Fibroblast of skin of scalp (primary cell): ENCODE measurements at regions not wholly inside any gene's neighbourhood (a gene's known extent, or its start where the extent isn't known, plus 50 kb on each side); places are given as distances from the start of the nearest gene placed in this dataset.

Source experiments
- DNase-seq: peaks from one replicate; pipeline ENCODE4 v3.0.0-alpha.2; 2013

DNA sequence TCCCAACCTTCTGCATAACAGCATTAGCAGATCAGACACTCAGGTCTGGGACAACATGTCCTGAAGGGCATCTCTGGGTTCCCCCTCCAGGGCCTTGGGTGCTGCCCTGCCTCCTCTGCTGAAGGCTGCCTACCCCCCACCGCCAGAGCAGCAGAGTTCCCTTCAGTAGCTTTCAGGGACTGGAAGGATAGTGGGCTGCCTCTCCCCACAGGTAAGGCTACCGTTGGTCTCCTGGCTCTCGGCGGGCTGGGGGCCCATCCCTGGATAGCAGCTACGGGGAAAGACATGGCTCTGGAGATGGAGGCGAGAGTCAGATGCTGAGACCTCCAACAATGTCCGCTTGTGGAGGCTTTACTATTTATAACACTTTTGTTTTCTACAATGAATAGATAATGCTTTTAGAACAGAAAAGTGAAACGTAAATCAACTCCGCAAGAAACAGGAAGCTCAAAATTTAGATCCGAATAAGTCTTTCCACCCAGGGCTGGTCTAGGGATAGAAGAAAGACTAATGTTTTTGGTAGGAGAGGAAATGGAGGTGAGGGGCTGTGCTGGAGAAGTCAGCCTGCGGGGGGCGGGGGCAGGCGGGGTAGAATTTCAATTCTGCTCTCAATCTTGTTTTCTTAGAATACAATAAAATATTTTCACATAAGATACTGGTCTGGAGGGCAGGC, 58.4 kb downstream of the ARL4C start:
- no peak for DNase-seq

- no peak for DNase-seq
Measured at GRCh38 chr2:234437642-234438304, 59.1 kb downstream of the ARL4C start.

DNA sequence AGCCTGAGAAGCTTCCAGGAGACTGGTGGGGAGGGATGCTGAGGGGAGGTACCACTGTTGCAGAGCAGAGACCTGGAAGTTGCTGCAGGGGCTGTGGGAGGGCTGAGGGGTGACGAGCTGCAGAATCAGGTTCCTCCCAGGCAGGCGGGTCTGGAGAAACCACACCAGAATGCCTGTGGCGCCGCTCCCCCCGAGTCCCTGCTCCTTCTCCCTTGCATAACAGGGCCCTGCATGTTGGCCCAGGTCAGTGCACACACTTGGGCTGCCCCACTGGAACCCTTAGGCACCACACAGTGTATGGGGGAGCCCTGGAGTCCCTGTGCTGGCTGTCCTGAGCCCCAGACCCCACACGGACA, 60.4 kb downstream of the ARL4C start:
- no peak for DNase-seq

DNA sequence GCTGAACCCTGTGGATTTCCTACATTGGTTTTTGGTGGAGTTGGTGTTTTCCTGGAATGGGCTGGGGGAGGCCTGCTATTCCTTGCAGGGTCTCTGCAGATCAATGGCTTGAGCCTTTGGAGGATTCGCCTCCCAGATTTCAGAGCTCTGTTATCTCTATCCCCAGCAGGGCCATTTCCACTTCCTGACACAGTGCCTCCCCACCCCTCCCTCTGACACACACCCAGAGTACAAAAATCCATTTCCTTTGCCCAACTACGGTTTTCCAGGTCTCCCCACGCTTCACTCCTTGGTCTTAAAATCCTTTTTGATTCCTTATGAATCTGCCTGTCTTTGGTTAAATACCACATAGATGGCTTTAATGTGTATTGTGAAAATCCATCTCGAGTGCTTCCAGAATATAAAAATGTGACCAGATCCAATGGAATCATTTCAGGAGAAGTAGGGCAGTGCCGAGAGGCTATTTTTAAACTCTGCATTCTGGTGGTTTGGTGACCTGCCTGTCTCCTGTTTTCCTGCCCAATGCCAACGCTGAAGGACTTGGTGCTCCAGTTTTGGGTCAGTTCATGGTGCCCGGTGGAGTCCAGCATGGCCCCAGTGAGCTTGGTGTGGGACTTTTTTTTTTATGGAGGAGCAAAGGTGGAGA, 60.9 kb downstream of the ARL4C start:
- DNase-seq: no peak

GRCh38 chr2:234433201-234433600, 63.7 kb downstream of the ARL4C start:
- no peak for DNase-seq

DNA sequence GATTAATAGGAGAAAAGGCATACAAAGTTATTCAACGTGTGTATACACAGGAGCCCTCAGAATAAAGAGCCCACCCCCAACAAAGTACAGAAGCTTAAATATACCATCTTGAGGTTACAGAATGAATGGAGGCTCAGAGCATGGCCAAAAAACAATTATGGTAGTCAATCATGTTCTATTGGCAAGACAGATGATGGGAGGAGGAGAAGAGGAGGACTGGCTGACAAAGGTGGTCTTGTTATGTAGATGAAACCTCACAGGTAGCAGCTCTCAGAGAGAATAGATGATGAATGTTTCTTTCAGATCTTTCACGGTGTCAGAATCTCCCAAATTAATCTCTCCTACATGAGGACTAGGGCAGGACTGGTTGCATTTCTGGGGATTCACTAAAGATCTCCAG, 66.0 kb downstream of the ARL4C start:
- DNase-seq: no peak

- DNase-seq: no peak
Measured at GRCh38 chr2:234429265-234429664, 67.6 kb downstream of the ARL4C start.

DNA sequence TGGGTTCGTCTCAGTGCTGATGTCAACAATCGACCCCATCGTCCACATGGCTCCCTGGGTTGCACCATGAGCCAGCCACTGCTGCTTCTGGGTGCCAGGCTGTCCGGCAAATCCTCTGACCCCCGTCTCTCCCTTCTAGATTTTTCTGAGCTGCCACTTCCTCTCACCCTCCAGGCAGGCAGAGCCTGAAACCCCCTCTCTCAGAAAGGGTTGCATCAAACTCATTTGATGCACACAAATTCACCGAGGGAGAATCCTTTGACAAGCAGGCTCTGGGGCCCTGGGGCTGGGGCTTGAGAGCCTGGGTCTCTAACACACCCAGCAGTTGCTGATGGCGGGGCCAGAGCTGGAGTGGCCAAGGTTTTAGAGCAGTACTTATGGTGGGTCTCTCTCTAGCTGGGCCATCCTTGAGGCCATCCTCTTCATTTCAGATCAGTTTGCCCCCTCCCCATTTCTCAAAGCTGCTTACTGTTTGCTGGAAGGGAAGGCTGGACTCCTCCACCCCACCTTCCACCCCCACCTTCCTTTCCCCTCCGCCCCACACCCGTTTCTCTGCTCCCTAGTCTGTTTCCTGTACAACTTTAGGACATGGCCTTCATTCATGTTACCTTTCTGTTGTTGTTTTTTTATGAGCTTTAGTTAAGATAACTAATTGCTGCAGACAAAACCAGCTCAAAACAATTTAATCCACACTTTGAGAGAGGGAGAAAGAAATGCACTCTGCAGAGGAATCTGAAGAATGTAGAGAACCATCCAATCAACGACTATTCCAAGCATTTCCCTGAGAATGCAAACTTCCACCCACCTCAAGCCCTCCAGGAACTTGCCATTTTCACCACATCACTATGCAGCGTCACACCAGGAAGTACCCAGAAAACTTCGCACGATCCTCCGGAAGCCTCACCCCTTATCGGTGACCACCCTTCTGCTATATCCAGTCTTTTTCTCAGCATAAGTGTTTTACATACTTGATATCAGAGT, 69.5 kb downstream of the ARL4C start:
- DNase-seq: peak; percentile 95

DNA sequence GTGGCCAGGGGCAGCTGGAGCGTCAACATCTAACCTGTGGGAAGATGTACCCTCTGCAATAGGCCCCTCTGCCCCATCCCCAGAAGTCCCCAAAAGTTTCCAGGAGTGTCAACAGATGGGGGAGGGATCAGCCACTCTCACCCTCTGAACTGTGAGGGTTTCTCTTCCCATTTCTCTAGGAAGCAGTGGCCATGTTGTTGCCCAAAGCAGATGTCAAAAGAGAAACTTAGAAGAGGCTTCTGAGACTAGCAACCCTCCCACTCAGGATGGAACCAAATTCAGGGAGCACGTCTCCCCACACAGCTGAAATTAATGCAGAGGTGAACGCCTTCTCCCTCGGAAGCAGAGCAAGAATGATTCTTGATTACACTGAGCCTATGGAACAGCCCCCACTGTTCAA, 70.3 kb downstream of the ARL4C start:
- DNase-seq: no peak

DNA sequence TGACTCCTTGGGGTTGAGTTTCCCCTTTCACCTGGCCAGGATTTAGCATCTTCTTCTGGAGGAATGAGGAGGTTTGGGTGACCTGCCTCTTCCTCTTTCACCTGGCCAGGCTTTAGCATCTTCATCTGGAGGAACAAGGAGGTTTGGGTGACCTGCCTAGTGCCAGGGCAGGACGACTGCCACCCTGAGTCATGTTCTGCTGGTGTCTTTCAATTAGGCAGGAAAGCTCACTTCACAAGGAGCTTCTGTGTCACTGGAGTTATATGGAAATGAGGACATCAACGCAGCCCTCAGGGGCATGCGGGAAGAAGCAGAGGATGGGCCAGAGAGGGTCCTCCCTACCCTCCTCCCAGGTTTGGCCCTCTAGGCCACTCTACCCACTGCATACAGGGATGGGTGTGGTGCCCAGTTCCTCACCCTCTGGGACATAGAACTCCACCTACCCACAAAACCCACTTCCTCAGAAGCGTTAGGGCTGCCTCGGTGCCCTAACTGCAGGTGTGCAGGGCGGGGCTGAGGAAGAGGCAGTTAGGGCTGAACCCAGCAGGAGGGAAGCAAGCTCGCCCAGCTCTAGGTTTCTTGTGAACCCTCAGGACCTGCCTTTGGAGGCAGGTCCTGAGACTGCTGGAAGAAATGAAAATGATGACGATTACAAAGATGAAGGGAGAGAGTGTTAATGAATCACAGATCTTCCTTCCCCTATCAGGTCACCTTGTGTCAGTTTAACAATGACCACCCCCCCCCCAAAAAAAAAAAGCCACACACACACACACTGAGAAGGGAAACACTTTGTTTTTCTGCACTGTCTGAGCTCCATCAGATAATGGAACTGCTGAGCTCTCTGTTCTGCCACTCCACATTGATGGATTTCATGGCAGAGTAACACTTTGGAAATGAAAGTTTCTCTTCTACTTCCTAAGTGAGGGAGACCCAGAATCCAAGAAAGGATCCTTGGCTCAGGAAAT, 71.0 kb downstream of the ARL4C start:
- DNase-seq: no peak

DNA sequence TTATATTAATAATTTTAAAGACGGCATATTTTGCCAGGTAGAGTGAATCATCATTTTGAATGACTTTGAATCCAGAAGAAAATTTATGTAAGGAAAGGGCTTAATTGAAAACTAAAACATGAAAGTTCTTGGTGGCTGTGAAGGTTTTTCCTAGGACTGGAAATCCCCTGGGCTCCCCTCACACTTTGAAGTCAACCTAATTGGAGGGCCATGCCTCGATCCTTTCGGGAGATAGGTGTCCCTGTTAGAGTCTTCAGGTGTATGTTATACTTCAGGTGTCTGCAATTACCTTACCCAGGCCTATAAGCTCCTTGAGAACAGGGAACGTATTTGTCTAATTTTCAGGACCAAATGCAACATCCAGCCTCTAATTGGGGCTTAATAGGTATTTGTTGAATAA, 73.0 kb downstream of the ARL4C start:
- DNase-seq: no peak

DNA sequence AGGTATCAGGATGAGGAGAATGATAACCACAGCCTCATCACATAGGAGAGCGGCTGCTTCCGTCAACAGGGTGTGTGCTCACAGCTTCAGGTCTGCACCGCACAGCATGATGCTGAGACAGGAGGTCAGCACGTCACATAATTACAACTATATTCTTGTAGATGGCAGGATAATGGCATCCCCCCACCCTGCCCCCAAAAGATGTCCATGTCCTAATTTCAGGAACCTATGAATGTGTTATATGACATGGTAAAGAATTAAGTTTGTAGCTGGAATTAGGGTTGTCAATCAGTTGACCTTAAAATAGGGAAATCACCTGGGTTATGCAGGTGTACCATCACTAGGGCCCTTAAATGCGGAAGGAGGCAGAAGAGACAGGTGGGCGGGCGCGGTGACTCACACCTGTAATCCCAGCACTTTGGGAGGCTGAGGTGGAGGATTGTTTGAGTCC, 73.9 kb downstream of the ARL4C start:
- no peak for DNase-seq

GRCh38 chr2:234422273-234422732, 74.6 kb downstream of the ARL4C start:
- peak; percentile 94 for DNase-seq

DNA sequence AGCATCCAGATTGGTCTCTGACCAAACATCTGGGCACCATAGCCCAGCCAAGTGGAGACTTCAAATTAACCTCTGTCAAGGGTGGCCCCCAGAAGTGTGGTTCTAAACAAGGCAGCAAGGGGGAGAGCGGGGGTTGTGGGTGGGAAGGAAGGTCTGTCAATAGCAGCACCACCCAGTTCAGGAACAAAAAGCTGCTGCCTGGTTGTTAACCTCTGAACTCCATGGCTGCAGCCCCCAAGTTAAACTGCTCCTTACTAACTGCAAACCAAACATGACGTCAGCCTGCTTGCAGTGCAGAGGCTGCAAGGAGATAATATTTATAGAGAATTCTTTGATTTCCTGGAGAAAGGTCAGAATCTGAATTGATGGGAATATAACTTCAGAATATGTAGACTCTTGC, 76.5 kb downstream of the ARL4C start:
- DNase-seq: no peak

DNA sequence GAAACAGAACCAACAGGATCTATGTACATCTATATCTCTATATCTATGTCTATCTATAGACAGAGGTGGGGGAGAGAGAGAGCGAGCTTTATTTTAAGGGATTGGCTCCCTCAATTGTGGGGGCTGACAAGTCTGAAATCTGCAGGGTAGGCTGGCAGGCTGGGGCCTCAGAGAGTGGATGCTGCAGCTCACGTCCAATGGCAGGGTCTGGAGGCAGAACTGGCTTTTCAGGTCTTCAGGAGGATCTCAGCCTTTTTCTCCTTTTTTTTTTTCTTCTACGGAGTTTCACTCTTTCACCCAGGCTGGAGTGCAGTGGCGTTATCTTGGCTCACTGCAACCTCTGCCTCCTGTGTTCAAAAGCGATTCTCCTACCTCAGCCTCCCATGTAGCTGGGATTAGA, 77.2 kb downstream of the ARL4C start:
- no peak for DNase-seq

DNA sequence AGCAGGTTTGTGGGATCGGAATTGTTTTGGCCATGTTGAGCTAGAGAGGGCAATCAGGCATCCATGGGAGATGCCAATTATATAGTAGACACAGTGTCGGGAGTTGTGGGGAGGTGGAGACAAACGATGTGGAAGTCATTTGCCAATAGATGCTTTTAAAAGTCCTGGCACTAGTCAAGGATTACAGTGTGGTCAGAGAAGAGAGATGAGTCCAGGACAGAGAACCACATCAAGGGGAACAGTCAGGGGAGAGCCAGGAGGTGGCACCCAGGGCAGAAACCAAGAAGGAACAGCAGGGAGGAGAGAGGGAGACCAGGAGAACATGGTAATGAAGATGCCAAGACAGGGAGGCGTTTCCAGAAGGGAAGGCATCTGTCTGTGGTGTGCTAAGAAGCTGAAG, 81.2 kb downstream of the ARL4C start:
- DNase-seq: no peak

DNA sequence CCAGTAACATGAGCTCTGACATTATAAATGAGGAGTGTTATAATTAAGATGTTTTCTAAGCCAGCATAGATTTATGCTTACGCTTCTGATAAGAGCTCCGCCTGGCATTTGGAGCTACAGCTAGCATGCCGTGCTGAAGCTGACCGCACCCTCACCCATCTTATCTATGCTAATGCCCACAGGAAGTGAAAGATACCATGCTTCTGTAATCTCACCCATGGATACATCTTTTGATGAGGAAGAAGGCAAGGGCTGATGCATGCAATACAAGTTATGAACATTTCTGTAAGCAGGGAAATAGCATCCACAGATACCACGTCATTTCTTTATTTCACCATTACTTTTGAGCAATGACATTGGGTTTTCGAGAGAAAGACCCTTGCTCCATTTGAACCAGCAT, 82.3 kb downstream of the ARL4C start:
- DNase-seq: no peak

DNA sequence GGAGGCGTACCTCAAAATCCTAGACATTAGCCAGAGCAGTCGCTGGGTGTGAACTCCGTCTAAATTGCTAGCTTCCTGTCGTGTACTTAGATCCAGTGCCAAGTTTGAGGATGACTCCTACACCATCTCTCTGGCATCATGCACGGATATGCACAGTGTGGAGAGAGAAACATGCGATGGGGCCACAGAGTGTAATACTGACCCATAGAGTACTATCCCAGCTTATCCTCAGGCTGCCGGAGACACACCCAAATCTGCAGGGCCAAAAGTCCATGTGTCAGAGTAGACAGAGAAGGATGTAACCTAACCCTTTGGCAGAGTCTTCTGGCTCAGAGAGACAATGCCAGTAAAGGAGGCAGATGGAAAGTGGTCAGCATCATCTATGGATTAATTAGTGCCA, 84.2 kb downstream of the ARL4C start:
- peak; percentile 68 for DNase-seq

DNA sequence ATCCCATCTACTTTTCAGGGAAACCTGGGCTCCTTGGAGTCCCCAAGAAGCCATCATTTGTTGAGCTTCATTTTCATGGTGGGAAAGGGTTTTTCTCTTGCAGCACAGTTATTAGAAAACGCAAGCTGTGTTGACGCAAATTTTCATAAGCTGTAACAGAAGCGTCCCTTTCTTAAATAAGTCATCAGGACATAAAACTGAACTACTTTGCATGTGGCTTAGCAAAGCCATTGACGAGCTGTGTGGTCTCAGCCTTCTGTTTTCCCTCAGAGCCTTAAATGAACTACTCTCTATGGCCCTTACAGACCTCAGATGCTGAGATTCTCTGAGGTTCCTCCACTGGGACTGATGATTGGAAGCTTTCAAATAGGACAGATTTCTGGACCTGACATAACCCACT, 85.1 kb downstream of the ARL4C start:
- DNase-seq: no peak

DNA sequence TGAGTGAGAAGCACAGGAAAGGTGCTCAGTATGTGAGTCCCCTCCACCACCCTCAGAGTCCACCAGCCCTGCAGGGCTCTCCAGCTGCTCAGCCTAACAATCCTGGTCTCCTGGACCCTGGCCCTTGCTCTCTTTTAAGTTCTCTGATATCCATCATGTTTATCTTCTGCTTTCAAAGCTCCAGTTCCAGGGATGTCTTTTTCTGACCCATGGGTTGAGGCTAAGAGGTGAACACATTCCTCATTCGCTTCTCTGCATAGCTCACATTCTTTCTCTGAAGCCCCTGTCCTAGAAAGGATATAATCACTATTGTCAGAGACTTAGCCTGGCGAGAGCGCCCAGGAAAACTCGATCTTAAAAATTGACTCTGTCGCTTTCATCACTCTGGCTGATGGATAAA, 86.4 kb downstream of the ARL4C start:
- no peak for DNase-seq

GRCh38 chr2:234409590-234409989, 87.3 kb downstream of the ARL4C start:
- no peak for DNase-seq

DNA sequence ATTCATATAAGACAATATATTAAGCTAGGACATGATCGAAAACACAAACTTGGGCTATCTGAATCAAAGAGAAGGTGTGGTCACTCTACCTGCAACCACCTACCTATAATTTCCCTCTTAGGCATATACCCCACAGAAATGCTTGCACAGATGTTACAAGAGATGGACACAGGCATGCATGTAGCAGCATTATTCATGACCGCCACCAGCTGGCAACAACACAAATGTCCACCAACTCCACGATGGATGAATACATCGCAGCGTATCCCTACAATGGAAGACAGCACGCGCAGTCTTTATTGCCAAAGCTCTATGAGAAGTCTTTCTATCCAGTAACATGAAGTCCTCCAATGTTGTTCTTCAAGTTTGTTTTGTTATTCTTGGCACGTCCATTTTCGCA, 90.8 kb downstream of the ARL4C start:
- DNase-seq: peak; percentile 23
